CD8-positive, alpha-beta memory T cell (primary cell): ENCODE measurements at regions not wholly inside any gene's neighbourhood (a gene's known extent, or its start where the extent isn't known, plus 50 kb on each side); places are given as distances from the start of the nearest gene placed in this dataset.
A peak's percentile ranks its signal among the peaks of the same experiment; 100 is the strongest.

Source experiments
- CTCF ChIA-PET: fragments of 350-600 bp; sonication (Branson Sonifier 250); formaldehyde crosslinking; loops from one replicate; lab custom pipeline; 2021; ENCODE audit warnings: antibody characterized with exemption; lab: Charles Lee
- POLR2A ChIA-PET: fragments of 350-600 bp; sonication (Branson Sonifier 250); formaldehyde crosslinking; loops from one replicate; lab custom pipeline; 2021; ENCODE audit warnings: antibody characterized with exemption; lab: Charles Lee
- DNase-seq, 5 donors: peaks; one replicate each; pipeline versions ENCODE4 v3.0.0 to v3.0.0-alpha.2; 2020 to 2022; ENCODE audit warnings: mixed read lengths in 1 of 5
- H3K27ac ChIP-seq: one replicate; pipeline ENCODE4 v1.7.0; 2013; ENCODE audit warnings: low read depth, mild to moderate bottlenecking, low read length, moderate library complexity
- H3K27me3 ChIP-seq: 2 replicates; pipeline ENCODE4 v1.7.0; 2013; ENCODE audit warnings: low read length, mild to moderate bottlenecking; ENCODE audit not compliant: insufficient read depth, poor library complexity, severe bottlenecking
- H3K36me3 ChIP-seq: 2 replicates; pipeline ENCODE4 v1.7.0; 2013; ENCODE audit warnings: mild to moderate bottlenecking, low read length, moderate library complexity; ENCODE audit not compliant: insufficient read depth
- H3K4me1 ChIP-seq: 2 replicates; pipeline ENCODE4 v1.7.0; 2013; ENCODE audit warnings: mild to moderate bottlenecking, low read length, moderate library complexity; ENCODE audit not compliant: insufficient read depth
- H3K4me3 ChIP-seq: 2 replicates; pipeline ENCODE4 v1.7.0; 2013; ENCODE audit warnings: mild to moderate bottlenecking, low read length
- H3K9me3 ChIP-seq: 2 replicates; pipeline ENCODE4 v1.7.0; 2013; ENCODE audit warnings: mild to moderate bottlenecking, low read length
- H3K27ac Mint-ChIP-seq, 8 donors: one replicate each; pipeline ENCODE4 v1.8.0; 2020 to 2021; ENCODE audit warnings: mixed read lengths in 8 of 8, mild to moderate bottlenecking in 6 of 8, inconsistent platforms in 3 of 8, moderate library complexity in 3 of 8
- H3K27me3 Mint-ChIP-seq, 2 donors: one replicate each; pipeline ENCODE4 v1.8.0; 2020 to 2021; ENCODE audit warnings: mixed read lengths in 2 of 2, mild to moderate bottlenecking in 1 of 2, moderate library complexity in 1 of 2
- H3K36me3 Mint-ChIP-seq, 3 donors: one replicate each; pipeline ENCODE4 v1.8.0; 2020 to 2021; ENCODE audit warnings: mixed read lengths in 3 of 3, inconsistent platforms in 1 of 3, mild to moderate bottlenecking in 1 of 3
- H3K4me1 Mint-ChIP-seq, 3 donors: one replicate each; pipeline ENCODE4 v1.8.0; 2020 to 2021; ENCODE audit warnings: mixed read lengths in 3 of 3, inconsistent platforms in 1 of 3, mild to moderate bottlenecking in 1 of 3
- H3K4me3 Mint-ChIP-seq, 7 donors: one replicate each; pipeline ENCODE4 v1.8.0; 2020 to 2021; ENCODE audit warnings: mixed read lengths in 7 of 7, mild to moderate bottlenecking in 6 of 7, moderate library complexity in 4 of 7, inconsistent platforms in 2 of 7
- H3K9me3 Mint-ChIP-seq, 5 donors: one replicate each; pipeline ENCODE4 v1.8.0; 2020 to 2022; ENCODE audit warnings: mixed read lengths in 5 of 5, mild to moderate bottlenecking in 3 of 5, moderate library complexity in 2 of 5, inconsistent platforms in 1 of 5

- no peak for DNase-seq
- POLR2A ChIA-PET = no interaction called here
- no peaks in the 10 kb centered on the region for H3K27me3 Mint-ChIP-seq
- Histone ChIP-seq H3K27me3 (no peaks in the 10 kb centered on the region), H3K36me3 (no peaks in the 10 kb centered on the region), H3K4me3 (no peak overlapping the region), H3K9me3 (no peaks in the 10 kb centered on the region), H3K4me1 (no peaks in the 10 kb centered on the region), H3K27ac (no peak overlapping the region)
- peaks cover 0 to 2% (median 0%) of the 10 kb centered on the region in 5 donors for H3K9me3 Mint-ChIP-seq
- no peaks in the 10 kb centered on the region for H3K36me3 Mint-ChIP-seq
- H3K4me1 Mint-ChIP-seq = no peaks in the 10 kb centered on the region
- no peak overlapping the region for H3K4me3 Mint-ChIP-seq
- CTCF ChIA-PET = no interaction called here
- no peak overlapping the region for H3K27ac Mint-ChIP-seq
Measured at GRCh38 chr4:165631208-165631894, 241.7 kb upstream of the TLL1 start.

DNA sequence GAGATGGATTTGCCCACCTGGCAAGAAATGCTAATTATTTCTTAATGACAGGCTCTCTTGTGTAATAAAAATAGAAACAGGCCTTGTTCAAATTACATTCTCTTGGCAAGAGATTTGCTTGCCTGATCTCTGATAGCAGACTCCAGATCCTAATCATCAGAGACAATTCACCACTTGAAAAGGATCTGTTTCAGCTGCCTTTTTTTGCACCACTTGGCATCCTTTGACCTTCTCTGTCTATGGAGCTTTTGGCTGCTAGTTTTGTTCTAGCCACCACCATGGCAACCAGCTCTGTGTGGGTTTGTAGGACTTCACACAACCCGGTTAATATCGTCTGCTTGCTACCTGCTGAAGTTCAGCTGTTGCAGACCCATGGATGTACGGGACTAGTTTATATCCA lies 241.1 kb upstream of the TLL1 start:
- Histone ChIP-seq H3K4me1 (no peaks in the 10 kb centered on the region), H3K27me3 (no peaks in the 10 kb centered on the region), H3K36me3 (no peaks in the 10 kb centered on the region), H3K9me3 (no peaks in the 10 kb centered on the region), H3K27ac (no peak overlapping the region), H3K4me3 (no peak overlapping the region)
- no peak overlapping the region for H3K4me3 Mint-ChIP-seq
- no peaks in the 10 kb centered on the region for H3K36me3 Mint-ChIP-seq
- H3K4me1 Mint-ChIP-seq = no peaks in the 10 kb centered on the region
- H3K27ac Mint-ChIP-seq = no peak overlapping the region
- POLR2A ChIA-PET = no interaction called here
- peaks cover 0 to 2% (median 0%) of the 10 kb centered on the region in 5 donors for H3K9me3 Mint-ChIP-seq
- DNase-seq = no peak
- H3K27me3 Mint-ChIP-seq = no peaks in the 10 kb centered on the region
- CTCF ChIA-PET = no interaction called here

DNA sequence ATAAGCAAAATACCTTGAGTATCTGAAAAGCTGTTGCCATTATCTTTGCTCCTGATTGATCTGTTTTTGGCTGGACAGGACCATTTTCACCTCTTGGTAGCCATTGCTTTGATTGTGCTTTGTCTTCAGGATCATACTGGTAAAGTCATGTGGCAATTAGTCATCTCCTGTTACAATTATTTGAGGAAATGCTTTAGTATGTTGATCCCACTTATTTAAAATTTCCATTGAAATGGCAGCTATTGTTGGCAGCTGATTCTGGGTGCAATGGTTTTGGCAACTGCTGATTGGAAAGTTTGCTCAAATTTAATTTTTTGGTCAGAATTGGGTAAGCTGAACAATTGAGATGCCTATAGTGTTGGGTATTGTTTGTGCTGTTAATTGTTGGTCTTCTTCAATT lies 238.3 kb upstream of the TLL1 start:
- no peak overlapping the region for H3K4me3 ChIP-seq
- CTCF ChIA-PET = no interaction called here
- H3K27me3 ChIP-seq = no peaks in the 10 kb centered on the region
- peaks cover 0 to 6% (median 4%) of the 10 kb centered on the region in 5 donors for H3K9me3 Mint-ChIP-seq
- DNase-seq = no peak
- no peak overlapping the region for H3K4me3 Mint-ChIP-seq
- no peaks in the 10 kb centered on the region for H3K36me3 Mint-ChIP-seq
- H3K27ac Mint-ChIP-seq = no peak overlapping the region
- H3K27ac ChIP-seq = no peak overlapping the region
- no peaks in the 10 kb centered on the region for H3K9me3 ChIP-seq
- H3K4me1 Mint-ChIP-seq = no peaks in the 10 kb centered on the region
- H3K27me3 Mint-ChIP-seq = no peaks in the 10 kb centered on the region
- POLR2A ChIA-PET = no interaction called here
- no peaks in the 10 kb centered on the region for H3K4me1 ChIP-seq
- H3K36me3 ChIP-seq = no peaks in the 10 kb centered on the region

GRCh38 chr4:165635381-165635780 lies 237.7 kb upstream of the TLL1 start:
- Histone ChIP-seq H3K4me3 (no peak overlapping the region), H3K9me3 (no peaks in the 10 kb centered on the region), H3K27me3 (no peaks in the 10 kb centered on the region), H3K4me1 (no peaks in the 10 kb centered on the region), H3K27ac (no peak overlapping the region), H3K36me3 (no peaks in the 10 kb centered on the region)
- no peak for DNase-seq
- peaks cover 0 to 6% (median 4%) of the 10 kb centered on the region in 5 donors for H3K9me3 Mint-ChIP-seq
- H3K36me3 Mint-ChIP-seq = no peaks in the 10 kb centered on the region
- no peaks in the 10 kb centered on the region for H3K27me3 Mint-ChIP-seq
- H3K27ac Mint-ChIP-seq = no peak overlapping the region
- no peaks in the 10 kb centered on the region for H3K4me1 Mint-ChIP-seq
- ChIA-PET POLR2A (no interaction called here), CTCF (no interaction called here)
- H3K4me3 Mint-ChIP-seq = no peak overlapping the region

DNA sequence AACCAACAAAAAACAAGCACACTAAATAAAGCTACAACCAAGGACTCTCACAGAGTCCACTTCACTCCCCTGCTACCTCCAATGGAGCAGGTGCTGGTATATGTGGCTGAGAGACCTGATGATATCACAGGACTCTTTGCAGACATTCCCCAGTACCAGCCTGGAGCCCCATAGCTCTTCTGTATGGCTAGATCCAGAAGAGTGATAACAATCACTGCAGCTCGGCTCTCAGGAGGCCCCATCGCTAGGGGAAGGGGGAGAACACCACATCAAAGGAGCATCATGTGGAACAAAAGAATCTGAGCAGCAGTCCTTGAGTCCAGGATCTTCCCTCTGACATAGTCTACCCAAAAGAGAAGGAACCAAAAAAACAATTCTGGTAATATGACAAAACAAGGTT lies 237.1 kb upstream of the TLL1 start:
- H3K27ac Mint-ChIP-seq = no peak overlapping the region

GRCh38 chr4:165651901-165652300 lies 221.1 kb upstream of the TLL1 start:
- Mint-ChIP-seq H3K27ac (no peak overlapping the region), H3K36me3 (no peaks in the 10 kb centered on the region), H3K27me3 (no peaks in the 10 kb centered on the region), H3K9me3 (peaks cover 0 to 4% (median 0%) of the 10 kb centered on the region in 5 donors), H3K4me3 (no peak overlapping the region), H3K4me1 (no peaks in the 10 kb centered on the region)
- ChIA-PET CTCF (no interaction called here), POLR2A (no interaction called here)
- Histone ChIP-seq H3K36me3 (no peaks in the 10 kb centered on the region), H3K27ac (no peak overlapping the region), H3K4me1 (no peaks in the 10 kb centered on the region), H3K9me3 (no peaks in the 10 kb centered on the region), H3K27me3 (no peaks in the 10 kb centered on the region), H3K4me3 (no peak overlapping the region)
- no peak for DNase-seq

More for the DNA sequence above, 237.1 kb upstream of the TLL1 start:
- no peak overlapping the region for H3K4me3 ChIP-seq
- peaks cover 0 to 6% (median 4%) of the 10 kb centered on the region in 5 donors for H3K9me3 Mint-ChIP-seq
- CTCF ChIA-PET = no interaction called here
- H3K27me3 Mint-ChIP-seq = no peaks in the 10 kb centered on the region
- H3K27ac ChIP-seq = no peak overlapping the region
- no peaks in the 10 kb centered on the region for H3K9me3 ChIP-seq
- H3K36me3 ChIP-seq = no peaks in the 10 kb centered on the region
- H3K4me1 ChIP-seq = no peaks in the 10 kb centered on the region
- peak overlapping the region in 1 of 7 donors; percentile 29 for H3K4me3 Mint-ChIP-seq
- H3K36me3 Mint-ChIP-seq = no peaks in the 10 kb centered on the region
- DNase-seq = no peak
- POLR2A ChIA-PET = no interaction called here
- H3K4me1 Mint-ChIP-seq = no peaks in the 10 kb centered on the region
- no peaks in the 10 kb centered on the region for H3K27me3 ChIP-seq

DNA sequence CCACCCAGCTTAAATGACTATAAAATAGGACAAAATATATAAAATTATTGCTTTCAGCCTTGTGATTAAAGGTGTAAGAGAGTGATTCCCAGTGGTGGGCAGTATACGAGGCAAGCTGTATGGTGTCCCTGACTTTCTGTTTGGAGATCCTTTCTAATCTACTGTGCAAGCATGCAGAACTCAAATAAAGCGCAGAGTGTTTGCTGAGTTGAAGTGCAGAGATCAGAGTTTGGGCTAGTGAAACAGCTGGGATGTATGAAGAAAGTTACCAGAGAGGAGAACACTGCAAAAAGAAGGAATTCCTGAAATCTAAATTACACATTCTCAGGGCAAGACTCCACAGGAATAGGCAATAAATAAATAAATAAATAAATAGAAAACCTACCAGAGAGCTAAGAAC lies 218.5 kb upstream of the TLL1 start:
- Mint-ChIP-seq H3K4me3 (no peak overlapping the region), H3K4me1 (no peaks in the 10 kb centered on the region), H3K9me3 (peaks cover 0 to 4% (median 4%) of the 10 kb centered on the region in 5 donors), H3K36me3 (no peaks in the 10 kb centered on the region), H3K27me3 (no peaks in the 10 kb centered on the region), H3K27ac (no peak overlapping the region)
- Histone ChIP-seq H3K9me3 (no peaks in the 10 kb centered on the region), H3K27ac (no peak overlapping the region), H3K36me3 (no peaks in the 10 kb centered on the region), H3K27me3 (no peaks in the 10 kb centered on the region), H3K4me3 (no peak overlapping the region), H3K4me1 (no peaks in the 10 kb centered on the region)
- POLR2A ChIA-PET = no interaction called here
- CTCF ChIA-PET = no interaction called here
- no peak for DNase-seq

DNA sequence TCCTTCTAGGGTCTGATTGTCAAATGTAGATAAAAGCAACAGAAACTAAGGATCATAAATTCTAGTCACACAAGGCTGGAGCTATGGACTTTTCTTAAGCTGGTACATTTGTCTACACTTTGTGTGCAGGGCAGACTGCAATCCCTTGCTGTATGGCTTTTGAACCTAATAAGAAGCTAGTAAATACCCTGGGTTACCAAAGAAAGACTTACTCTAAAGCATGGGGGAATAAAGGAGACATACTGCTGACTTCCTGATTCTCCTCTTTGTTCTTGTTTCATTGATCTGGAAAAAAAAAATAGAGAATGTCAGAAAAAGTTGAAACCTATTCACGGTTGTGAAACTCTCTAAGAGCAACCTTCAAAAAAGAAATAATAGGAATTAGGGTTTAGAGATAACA lies 216.6 kb upstream of the TLL1 start:
- Histone ChIP-seq H3K36me3 (no peaks in the 10 kb centered on the region), H3K4me3 (no peak overlapping the region), H3K4me1 (no peaks in the 10 kb centered on the region), H3K9me3 (no peaks in the 10 kb centered on the region), H3K27ac (no peak overlapping the region), H3K27me3 (no peaks in the 10 kb centered on the region)
- no peaks in the 10 kb centered on the region for H3K4me1 Mint-ChIP-seq
- H3K36me3 Mint-ChIP-seq = no peaks in the 10 kb centered on the region
- H3K27ac Mint-ChIP-seq = no peak overlapping the region
- CTCF ChIA-PET = no interaction called here
- no peaks in the 10 kb centered on the region for H3K27me3 Mint-ChIP-seq
- H3K4me3 Mint-ChIP-seq = no peak overlapping the region
- peaks cover 0 to 7% (median 0%) of the 10 kb centered on the region in 5 donors for H3K9me3 Mint-ChIP-seq
- POLR2A ChIA-PET = no interaction called here
- DNase-seq = no peak
